ENCODE measurements at regions not wholly inside any gene's neighbourhood (a gene's known extent, or its start where the extent isn't known, plus 50 kb on each side); places are given as distances from the start of the nearest gene placed in this dataset.

- no peak overlapping the region for H3K4me3 ChIP-seq (IDR thresholded peaks at IDR 0.05; ENCODE audit: insufficient read depth, low read depth, low read length)
- TF ChIP-seq, protein P1, sequence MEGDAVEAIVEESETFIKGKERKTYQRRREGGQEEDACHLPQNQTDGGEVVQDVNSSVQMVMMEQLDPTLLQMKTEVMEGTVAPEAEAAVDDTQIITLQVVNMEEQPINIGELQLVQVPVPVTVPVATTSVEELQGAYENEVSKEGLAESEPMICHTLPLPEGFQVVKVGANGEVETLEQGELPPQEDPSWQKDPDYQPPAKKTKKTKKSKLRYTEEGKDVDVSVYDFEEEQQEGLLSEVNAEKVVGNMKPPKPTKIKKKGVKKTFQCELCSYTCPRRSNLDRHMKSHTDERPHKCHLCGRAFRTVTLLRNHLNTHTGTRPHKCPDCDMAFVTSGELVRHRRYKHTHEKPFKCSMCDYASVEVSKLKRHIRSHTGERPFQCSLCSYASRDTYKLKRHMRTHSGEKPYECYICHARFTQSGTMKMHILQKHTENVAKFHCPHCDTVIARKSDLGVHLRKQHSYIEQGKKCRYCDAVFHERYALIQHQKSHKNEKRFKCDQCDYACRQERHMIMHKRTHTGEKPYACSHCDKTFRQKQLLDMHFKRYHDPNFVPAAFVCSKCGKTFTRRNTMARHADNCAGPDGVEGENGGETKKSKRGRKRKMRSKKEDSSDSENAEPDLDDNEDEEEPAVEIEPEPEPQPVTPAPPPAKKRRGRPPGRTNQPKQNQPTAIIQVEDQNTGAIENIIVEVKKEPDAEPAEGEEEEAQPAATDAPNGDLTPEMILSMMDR (conservative IDR thresholded peaks at IDR 0.05; ENCODE audit: low read depth, low read length): no peak
- no peaks in the 10 kb centered on the region for H3K4me1 ChIP-seq (ENCODE audit: low read depth, poor library complexity, severe bottlenecking)
- no peak overlapping the region for H3K4me2 ChIP-seq
- H2AFZ ChIP-seq (ENCODE audit: low read depth): no peak overlapping the region
- H3K9ac ChIP-seq: no peak overlapping the region
- no peak overlapping the region for H3K27ac ChIP-seq
- no peaks in the 10 kb centered on the region for H3K27me3 ChIP-seq (ENCODE audit: insufficient read depth, low read depth)
- no peaks in the 10 kb centered on the region for H3K36me3 ChIP-seq (ENCODE audit: insufficient read depth)
- no peaks in the 10 kb centered on the region for H3K79me2 ChIP-seq (ENCODE audit: insufficient read depth, low read depth)
- H4K20me1 ChIP-seq (ENCODE audit: insufficient read depth): no peaks in the 10 kb centered on the region
Observed at GRCh38 chr1:228830185-228830953, 95.1 kb downstream of the RHOU start.

DNA sequence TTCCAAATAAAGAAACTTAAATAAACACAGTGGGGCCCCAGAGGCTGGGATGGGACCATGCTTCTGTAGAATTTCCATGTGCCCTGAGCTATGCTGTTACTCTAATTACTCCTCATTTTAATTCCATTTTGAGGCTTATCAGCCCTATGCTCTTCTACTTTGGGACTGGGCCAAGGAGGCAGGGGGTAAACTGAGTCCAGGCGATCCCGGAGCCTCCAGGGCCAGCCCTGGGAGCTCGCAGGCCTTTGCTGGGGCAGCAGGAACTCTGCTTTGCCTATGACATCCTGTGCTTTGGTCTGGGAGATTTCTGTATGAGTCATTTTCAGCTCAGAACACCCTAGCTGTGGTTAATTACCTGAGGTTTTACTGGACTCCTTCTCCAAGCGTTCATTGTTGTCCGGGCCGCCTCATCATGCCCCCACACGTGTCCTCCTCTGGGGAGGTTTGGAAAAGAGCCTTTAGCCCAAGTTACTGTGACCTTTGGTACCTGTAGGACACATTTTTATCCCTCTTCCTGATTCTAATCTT is 95.7 kb downstream of the RHOU start:
- Histone ChIP-seq H2AFZ (ENCODE audit: low read depth) (no peak overlapping the region), H3K9ac (no peak overlapping the region), H3K36me3 (ENCODE audit: insufficient read depth) (no peaks in the 10 kb centered on the region), H3K4me1 (ENCODE audit: low read depth, poor library complexity, severe bottlenecking) (no peaks in the 10 kb centered on the region), H3K4me2 (no peak overlapping the region), H3K27ac (no peak overlapping the region), H3K79me2 (ENCODE audit: insufficient read depth, low read depth) (no peaks in the 10 kb centered on the region), H3K4me3 (IDR thresholded peaks at IDR 0.05; ENCODE audit: insufficient read depth, low read depth, low read length) (no peak overlapping the region), H4K20me1 (ENCODE audit: insufficient read depth) (no peaks in the 10 kb centered on the region), H3K27me3 (ENCODE audit: insufficient read depth, low read depth) (no peaks in the 10 kb centered on the region)
- TF ChIP-seq, protein P1 (conservative IDR thresholded peaks at IDR 0.05; ENCODE audit: low read depth, low read length): no peak

GRCh38 chr1:228833911-228834688 is 98.8 kb downstream of the RHOU start:
- H3K4me3 ChIP-seq (IDR thresholded peaks at IDR 0.05; ENCODE audit: insufficient read depth, low read depth, low read length): no peak overlapping the region
- no peak overlapping the region for H3K9ac ChIP-seq
- H3K4me2 ChIP-seq: no peak overlapping the region
- TF ChIP-seq, protein P1 (conservative IDR thresholded peaks at IDR 0.05; ENCODE audit: low read depth, low read length): no peak
- no peaks in the 10 kb centered on the region for H3K4me1 ChIP-seq (ENCODE audit: low read depth, poor library complexity, severe bottlenecking)
- no peaks in the 10 kb centered on the region for H4K20me1 ChIP-seq (ENCODE audit: insufficient read depth)
- H3K27me3 ChIP-seq (ENCODE audit: insufficient read depth, low read depth): no peaks in the 10 kb centered on the region
- no peaks in the 10 kb centered on the region for H3K79me2 ChIP-seq (ENCODE audit: insufficient read depth, low read depth)
- no peak overlapping the region for H3K27ac ChIP-seq
- H3K36me3 ChIP-seq (ENCODE audit: insufficient read depth): no peaks in the 10 kb centered on the region
- H2AFZ ChIP-seq (ENCODE audit: low read depth): no peak overlapping the region

DNA sequence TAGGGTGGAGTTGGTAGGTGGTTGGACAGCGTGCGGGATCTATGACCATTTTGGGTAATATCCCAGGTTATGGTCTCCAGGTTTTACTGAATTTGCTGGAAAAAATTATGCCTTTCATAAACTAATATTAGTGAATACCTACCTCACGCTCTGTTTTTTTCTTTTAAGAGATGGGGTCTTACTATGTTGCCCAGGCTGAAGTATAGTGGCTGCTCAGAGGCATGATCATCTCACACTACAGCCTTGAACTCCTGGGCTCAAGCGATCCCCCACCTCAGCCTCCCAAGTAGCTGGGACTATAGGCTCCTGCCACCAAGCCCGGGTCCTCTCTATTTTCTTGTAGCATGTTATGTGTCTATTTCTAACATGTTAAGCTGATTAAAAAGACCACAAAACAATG is 100.2 kb downstream of the RHOU start:
- Histone ChIP-seq H3K4me1 (ENCODE audit: low read depth, poor library complexity, severe bottlenecking) (no peaks in the 10 kb centered on the region), H3K4me3 (IDR thresholded peaks at IDR 0.05; ENCODE audit: insufficient read depth, low read depth, low read length) (no peak overlapping the region)

More for the DNA sequence above, 100.2 kb downstream of the RHOU start:
- H3K27ac ChIP-seq: no peak overlapping the region
- no peaks in the 10 kb centered on the region for H3K79me2 ChIP-seq (ENCODE audit: insufficient read depth, low read depth)
- no peaks in the 10 kb centered on the region for H3K36me3 ChIP-seq (ENCODE audit: insufficient read depth)
- TF ChIP-seq, protein P1 (conservative IDR thresholded peaks at IDR 0.05; ENCODE audit: low read depth, low read length): no peak
- H4K20me1 ChIP-seq (ENCODE audit: insufficient read depth): no peaks in the 10 kb centered on the region
- no peak overlapping the region for H2AFZ ChIP-seq (ENCODE audit: low read depth)
- H3K9ac ChIP-seq: no peak overlapping the region
- H3K27me3 ChIP-seq (ENCODE audit: insufficient read depth, low read depth): no peaks in the 10 kb centered on the region
- no peak overlapping the region for H3K4me2 ChIP-seq
